GM12878 (cell line): ENCODE measurements at regions not wholly inside any gene's neighbourhood (a gene's known extent, or its start where the extent isn't known, plus 50 kb on each side); places are given as distances from the start of the nearest gene placed in this dataset.

ENCODE experiments used
- MTA3 ChIP-seq: IDR thresholded peaks from 2 replicates; pipeline ENCODE4 v1.6.1; 2012; ENCODE audit warnings: low read length, inconsistent platforms, borderline replicate concordance
- PAX5 ChIP-seq: IDR thresholded peaks from 2 replicates; pipeline ENCODE4 v1.6.1; 2011; ENCODE audit warnings: low read depth, low read length, borderline replicate concordance
- RFX5 ChIP-seq: IDR thresholded peaks from 2 replicates; pipeline ENCODE4 v1.6.1; 2011; ENCODE audit warnings: low read depth, low read length, improper control_type of control experiment
- ZNF207 ChIP-seq: fragments of 450-650 bp; IDR thresholded peaks from 2 replicates; pipeline ENCODE4 v1.6.1; 2014; ENCODE audit warnings: antibody characterized with exemption, mild to moderate bottlenecking, borderline replicate concordance
- TF ChIP-seq, protein P1 (sequence below): IDR thresholded peaks from 2 replicates; pipeline ENCODE4 v1.6.1; 2011; ENCODE audit warnings: borderline replicate concordance, low read depth, mild to moderate bottlenecking, moderate library complexity, low read length; ENCODE audit not compliant: insufficient read depth, poor library complexity, severe bottlenecking
- TF ChIP-seq, protein P2 (sequence below): IDR thresholded peaks from 2 replicates; pipeline ENCODE4 v1.6.1; 2012; ENCODE audit warnings: improper control_type of control experiment, low read depth, low read length; ENCODE audit not compliant: insufficient replicate concordance

DNA sequence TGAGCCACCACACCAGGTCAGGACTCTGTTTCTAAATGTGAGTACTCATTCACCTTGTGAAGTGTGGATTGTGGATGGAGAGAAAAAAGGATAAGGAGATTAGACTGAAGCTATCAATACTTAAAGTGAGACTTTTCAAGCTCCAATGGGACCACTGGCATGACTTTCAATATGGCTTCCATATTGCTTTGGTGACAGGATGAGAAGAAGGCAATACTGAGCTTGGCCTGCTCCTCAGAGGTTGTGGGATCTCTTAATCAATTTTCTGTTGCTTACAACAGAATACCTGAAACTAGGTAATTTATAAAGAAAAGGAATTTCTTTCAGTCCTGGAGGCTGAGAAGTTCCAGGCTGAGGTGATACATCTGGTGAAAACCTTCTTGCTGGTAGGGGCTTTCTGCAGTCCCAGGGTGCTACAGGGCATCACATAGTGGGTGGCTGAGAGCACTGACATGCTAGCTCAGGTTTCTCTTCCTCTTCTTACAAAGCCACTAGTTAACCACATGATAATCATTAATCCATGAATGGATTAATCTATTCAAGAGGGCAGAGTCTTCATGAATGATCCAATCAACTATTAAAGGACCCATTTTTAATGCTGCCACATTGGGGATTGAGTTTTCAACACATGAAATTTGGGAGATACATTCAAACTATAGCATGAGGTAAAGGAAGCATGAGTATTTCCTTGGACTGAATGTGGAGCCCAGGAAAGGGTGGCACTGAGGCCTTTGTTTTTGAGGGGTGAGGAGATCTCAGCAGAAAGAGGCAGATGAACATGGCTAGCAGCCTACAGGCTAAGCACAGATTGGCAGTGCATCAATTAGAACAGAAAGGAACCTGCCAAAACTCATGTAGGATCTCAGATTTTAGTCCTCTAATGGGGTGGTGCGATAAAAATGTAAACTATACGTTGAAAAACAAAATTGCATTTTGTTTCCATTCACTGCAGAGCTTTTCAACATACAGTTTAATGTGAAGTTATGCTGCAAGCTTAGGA, 274.5 kb downstream of the PIK3C3 start (continued):
- TF ChIP-seq, protein P1, sequence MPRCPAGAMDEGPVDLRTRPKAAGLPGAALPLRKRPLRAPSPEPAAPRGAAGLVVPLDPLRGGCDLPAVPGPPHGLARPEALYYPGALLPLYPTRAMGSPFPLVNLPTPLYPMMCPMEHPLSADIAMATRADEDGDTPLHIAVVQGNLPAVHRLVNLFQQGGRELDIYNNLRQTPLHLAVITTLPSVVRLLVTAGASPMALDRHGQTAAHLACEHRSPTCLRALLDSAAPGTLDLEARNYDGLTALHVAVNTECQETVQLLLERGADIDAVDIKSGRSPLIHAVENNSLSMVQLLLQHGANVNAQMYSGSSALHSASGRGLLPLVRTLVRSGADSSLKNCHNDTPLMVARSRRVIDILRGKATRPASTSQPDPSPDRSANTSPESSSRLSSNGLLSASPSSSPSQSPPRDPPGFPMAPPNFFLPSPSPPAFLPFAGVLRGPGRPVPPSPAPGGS, result no peak
- TF ChIP-seq, protein P2, sequence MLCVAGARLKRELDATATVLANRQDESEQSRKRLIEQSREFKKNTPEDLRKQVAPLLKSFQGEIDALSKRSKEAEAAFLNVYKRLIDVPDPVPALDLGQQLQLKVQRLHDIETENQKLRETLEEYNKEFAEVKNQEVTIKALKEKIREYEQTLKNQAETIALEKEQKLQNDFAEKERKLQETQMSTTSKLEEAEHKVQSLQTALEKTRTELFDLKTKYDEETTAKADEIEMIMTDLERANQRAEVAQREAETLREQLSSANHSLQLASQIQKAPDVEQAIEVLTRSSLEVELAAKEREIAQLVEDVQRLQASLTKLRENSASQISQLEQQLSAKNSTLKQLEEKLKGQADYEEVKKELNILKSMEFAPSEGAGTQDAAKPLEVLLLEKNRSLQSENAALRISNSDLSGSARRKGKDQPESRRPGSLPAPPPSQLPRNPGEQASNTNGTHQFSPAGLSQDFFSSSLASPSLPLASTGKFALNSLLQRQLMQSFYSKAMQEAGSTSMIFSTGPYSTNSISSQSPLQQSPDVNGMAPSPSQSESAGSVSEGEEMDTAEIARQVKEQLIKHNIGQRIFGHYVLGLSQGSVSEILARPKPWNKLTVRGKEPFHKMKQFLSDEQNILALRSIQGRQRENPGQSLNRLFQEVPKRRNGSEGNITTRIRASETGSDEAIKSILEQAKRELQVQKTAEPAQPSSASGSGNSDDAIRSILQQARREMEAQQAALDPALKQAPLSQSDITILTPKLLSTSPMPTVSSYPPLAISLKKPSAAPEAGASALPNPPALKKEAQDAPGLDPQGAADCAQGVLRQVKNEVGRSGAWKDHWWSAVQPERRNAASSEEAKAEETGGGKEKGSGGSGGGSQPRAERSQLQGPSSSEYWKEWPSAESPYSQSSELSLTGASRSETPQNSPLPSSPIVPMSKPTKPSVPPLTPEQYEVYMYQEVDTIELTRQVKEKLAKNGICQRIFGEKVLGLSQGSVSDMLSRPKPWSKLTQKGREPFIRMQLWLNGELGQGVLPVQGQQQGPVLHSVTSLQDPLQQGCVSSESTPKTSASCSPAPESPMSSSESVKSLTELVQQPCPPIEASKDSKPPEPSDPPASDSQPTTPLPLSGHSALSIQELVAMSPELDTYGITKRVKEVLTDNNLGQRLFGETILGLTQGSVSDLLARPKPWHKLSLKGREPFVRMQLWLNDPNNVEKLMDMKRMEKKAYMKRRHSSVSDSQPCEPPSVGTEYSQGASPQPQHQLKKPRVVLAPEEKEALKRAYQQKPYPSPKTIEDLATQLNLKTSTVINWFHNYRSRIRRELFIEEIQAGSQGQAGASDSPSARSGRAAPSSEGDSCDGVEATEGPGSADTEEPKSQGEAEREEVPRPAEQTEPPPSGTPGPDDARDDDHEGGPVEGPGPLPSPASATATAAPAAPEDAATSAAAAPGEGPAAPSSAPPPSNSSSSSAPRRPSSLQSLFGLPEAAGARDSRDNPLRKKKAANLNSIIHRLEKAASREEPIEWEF, result peak; percentile 53
- TF ChIP-seq ZNF207 (no peak), MTA3 (no peak), RFX5 (no peak), PAX5 (0 out of 2 replicates have a peak, but pooled peaks have one; percentile 45)
- TF ChIP-seq, all 136 proteins: peak for 23
